Tibial nerve (tissue), 4 donors: ENCODE measurements at regions not wholly inside any gene's neighbourhood (a gene's known extent, or its start where the extent isn't known, plus 50 kb on each side); places are given as distances from the start of the nearest gene placed in this dataset.

Experiments
- EP300 ChIP-seq, 2 donors: sonication (generic); formaldehyde crosslinking; IDR thresholded peaks; one replicate each; pipeline ENCODE4 v1.6.1; 2017; ENCODE audit warnings: antibody characterized with exemption in 2 of 2, mild to moderate bottlenecking in 1 of 2
- POLR2A ChIP-seq, 2 donors: fragments of 450-650 bp; IDR thresholded peaks; one replicate each; pipeline ENCODE4 v1.6.1; 2017; ENCODE audit warnings: antibody characterized with exemption in 2 of 2, mild to moderate bottlenecking in 2 of 2, moderate library complexity in 2 of 2
- TF ChIP-seq, protein P1 (sequence below), 5 experiments: fragments of 200-600 bp in 3 of 5; fragments of 450-650 bp in 2 of 5; sonication (generic) in 3 of 5; IDR thresholded peaks; one replicate each; pipeline ENCODE4 v1.5.1; 2016 to 2019; ENCODE audit warnings: antibody characterized with exemption in 5 of 5, mild to moderate bottlenecking in 3 of 5, moderate library complexity in 2 of 5

DNA sequence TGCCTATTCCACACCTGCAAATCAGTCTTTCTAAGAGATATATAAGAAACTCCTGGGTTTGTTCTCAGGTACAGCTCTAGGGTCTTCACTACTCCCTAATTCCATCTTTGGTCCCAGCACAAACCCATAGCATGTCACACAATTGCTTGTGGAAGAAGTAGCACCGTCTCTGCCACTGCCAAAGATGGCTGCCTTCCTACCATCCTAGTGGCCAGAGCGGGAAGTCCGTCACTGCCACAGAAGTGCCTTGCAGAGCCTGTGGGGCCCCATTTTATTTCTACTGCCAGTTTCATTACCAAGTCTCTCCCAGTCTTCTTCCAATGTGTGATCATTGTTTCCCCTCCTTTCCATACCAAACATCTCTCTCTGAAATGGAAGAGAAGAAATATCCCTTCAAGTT, 107.6 kb downstream of the CD47 start:
- TF ChIP-seq, protein P1, sequence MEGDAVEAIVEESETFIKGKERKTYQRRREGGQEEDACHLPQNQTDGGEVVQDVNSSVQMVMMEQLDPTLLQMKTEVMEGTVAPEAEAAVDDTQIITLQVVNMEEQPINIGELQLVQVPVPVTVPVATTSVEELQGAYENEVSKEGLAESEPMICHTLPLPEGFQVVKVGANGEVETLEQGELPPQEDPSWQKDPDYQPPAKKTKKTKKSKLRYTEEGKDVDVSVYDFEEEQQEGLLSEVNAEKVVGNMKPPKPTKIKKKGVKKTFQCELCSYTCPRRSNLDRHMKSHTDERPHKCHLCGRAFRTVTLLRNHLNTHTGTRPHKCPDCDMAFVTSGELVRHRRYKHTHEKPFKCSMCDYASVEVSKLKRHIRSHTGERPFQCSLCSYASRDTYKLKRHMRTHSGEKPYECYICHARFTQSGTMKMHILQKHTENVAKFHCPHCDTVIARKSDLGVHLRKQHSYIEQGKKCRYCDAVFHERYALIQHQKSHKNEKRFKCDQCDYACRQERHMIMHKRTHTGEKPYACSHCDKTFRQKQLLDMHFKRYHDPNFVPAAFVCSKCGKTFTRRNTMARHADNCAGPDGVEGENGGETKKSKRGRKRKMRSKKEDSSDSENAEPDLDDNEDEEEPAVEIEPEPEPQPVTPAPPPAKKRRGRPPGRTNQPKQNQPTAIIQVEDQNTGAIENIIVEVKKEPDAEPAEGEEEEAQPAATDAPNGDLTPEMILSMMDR (IDR thresholded peaks at IDR 0.05): no peak
- TF ChIP-seq POLR2A (IDR thresholded peaks at IDR 0.05) (no peak), EP300 (IDR thresholded peaks at IDR 0.05) (no peak)
